ENCODE measurements at regions not wholly inside any gene's neighbourhood (a gene's known extent, or its start where the extent isn't known, plus 50 kb on each side); places are given as distances from the start of the nearest gene placed in this dataset.
"Not testable (repeated sequence)": the region's sequence is repeated elsewhere in the genome, so short reads cannot be mapped to it uniquely, and the experiment has no call there.

- no peak for DNase-seq
Observed at GRCh38 chr18:11458447-11458846, 150.9 kb upstream of the SLC35G4 start.

DNA sequence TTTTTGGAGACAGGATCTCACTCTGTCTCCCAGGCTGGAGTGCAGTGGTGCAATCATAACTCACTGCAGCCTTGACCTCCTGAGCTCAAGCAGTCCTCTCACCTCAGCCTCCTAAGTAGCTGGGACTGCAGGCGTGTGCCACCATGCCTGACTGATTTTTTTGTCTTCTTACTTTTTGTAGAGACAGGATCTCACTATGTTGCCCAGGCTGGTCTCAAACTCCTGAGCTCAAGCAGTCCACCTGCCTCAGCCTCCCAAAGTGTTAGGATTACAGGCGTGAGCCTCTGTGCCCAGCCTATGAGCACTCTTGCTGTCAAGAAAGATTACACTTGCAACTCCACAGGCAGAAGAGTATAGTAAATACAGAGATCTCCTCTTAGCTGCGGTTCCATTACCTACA is 151.5 kb upstream of the SLC35G4 start:
- DNase-seq: not testable (repeated sequence)

- no peak for DNase-seq
Observed at GRCh38 chr18:11454040-11454439, 155.4 kb upstream of the SLC35G4 start.

- not testable (repeated sequence) for DNase-seq
Observed at GRCh38 chr18:11444169-11444568, 165.2 kb upstream of the SLC35G4 start.

GRCh38 chr18:11437046-11437445 is 172.3 kb upstream of the SLC35G4 start:
- DNase-seq: no peak

- DNase-seq: no peak
Observed at GRCh38 chr18:11432360-11432811, 177.0 kb upstream of the SLC35G4 start.

GRCh38 chr18:11429876-11430275 is 179.5 kb upstream of the SLC35G4 start:
- DNase-seq: no peak

- no peak for DNase-seq
Observed at GRCh38 chr18:11425211-11425610, 184.2 kb upstream of the SLC35G4 start.

GRCh38 chr18:11419338-11419737 is 190.1 kb upstream of the SLC35G4 start:
- no peak for DNase-seq

- DNase-seq: peak; percentile 0
Observed at GRCh38 chr18:11412811-11413210, 196.6 kb upstream of the SLC35G4 start.

GRCh38 chr18:11411048-11411447 is 198.3 kb upstream of the SLC35G4 start:
- no peak for DNase-seq

DNA sequence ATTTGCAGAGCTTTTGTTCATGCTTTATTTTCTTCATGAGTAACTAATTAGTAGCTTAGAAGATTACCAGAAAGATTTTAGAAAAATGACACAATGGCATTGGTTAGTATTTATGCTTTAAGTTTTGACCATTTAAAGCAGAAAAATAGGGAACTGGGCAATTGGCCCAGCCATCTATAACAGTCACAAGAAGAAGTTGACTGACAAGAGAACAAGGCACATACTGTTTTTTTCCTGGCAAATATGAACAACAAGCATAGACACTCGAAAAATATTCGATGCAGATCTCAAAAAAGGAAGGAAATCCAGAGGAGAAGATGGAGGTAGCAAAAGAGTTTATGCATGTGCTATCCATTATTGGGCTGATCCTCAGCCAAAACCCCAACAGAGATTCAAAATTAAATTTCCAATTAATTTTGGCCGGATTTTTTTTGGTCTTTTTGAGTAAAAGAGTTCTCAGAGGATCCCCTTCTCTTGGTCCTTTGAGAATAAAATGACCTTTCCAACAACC is 200.8 kb upstream of the SLC35G4 start:
- no peak for DNase-seq

GRCh38 chr18:11407940-11408339 is 201.5 kb upstream of the SLC35G4 start:
- no peak for DNase-seq

- no peak for DNase-seq
Observed at GRCh38 chr18:11405804-11406203, 203.6 kb upstream of the SLC35G4 start.

GRCh38 chr18:11400703-11401102 is 208.7 kb upstream of the SLC35G4 start:
- DNase-seq: no peak

DNA sequence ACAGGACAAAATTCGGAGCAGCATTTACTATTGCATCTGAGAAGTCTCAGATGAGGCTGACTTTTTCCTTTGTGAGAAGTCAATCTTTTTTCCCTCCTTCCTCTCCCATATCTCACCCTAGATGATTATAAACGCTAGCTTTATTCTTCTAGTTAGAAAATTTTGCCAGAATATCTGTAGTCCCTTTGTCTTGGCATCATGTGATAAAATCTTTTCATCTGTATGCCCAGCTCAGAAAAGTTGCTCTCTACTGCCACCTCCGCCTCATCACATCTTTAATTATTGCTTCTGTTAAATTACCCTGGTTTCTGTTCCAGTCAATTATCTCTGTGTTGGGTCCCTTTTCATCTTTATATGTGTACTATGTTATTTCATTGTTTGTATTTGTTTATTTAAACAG is 210.8 kb upstream of the SLC35G4 start:
- DNase-seq: peak; percentile 0

DNA sequence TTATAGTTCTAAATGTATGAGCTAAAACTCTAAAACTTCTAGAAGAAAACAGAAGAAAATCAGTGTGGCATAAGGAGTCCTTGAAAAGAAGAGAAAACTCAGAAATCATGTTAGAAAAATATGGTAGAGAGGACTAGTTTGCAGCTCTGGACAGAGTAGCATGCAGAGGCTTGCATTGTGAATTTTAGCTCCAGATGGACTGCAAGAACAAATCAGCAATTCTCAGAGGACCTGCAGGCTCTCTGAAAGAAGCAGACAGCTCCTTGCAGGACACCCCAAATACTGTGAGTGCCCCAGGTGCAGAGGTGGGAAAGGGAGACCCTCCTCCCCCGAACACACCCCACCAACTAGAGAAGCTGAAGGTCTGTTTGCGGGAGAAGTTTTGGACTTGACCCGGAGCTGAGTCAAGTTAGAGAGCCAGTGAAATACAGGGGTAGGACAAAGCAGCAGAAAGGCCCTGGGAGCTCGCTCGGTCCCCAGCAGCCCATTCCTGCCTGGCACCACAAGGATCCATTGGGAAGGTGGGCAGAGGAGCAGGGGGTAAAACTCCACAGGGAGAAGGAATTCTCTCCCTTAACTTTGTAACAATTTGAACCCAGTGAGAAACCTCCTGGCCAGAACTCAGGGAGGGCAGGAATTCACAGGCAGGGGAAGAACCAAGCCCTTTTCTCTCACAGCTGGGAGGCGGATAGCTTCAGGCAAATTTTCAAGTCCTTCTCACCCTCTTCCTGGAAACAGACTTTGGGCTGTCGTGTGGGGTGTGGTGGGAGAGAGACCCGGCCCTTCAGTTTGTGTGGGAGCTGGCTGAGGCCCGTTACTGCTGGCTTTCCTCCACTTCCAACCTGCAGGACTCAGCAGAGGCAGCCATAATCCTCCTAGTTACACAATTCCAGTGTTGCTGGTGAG is 216.2 kb upstream of the SLC35G4 start:
- DNase-seq: no peak

DNA sequence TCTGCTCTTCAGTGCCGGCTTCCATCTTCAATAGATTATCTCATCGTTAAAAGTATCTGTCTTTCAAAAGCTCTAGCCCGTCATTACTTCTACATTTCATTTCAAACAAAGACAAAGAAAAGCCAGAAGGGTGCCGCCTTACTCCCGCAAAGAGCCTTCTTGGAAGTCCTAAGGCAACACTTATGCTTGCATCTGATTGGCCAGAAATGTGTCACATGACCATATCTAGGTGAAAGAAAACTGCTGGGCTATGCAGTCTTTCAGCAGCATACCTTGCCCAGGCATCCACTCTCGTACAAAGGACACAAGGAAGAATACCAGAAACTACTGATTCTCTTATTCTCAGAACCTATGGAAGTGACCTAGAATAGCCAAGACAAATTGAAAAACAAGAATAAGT is 217.1 kb upstream of the SLC35G4 start:
- DNase-seq: no peak

DNA sequence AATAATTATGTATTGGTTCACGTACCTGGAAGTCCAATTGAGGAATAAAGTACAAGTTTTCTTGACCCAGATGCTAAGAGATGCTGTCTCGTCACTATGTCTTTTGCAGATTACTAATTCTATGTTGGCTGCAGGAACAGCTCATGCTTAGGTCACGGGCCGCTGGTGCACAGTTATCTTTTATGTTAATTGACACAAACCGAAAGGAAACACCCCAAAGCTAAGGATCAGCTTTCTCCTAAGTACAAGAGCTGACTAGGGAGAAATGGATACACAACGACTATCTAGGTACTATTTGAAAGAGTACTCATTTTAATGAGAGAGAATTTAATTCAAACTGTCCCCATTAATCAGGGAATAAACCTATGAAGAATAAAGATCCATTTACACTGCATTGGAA is 217.7 kb upstream of the SLC35G4 start:
- DNase-seq: no peak

DNA sequence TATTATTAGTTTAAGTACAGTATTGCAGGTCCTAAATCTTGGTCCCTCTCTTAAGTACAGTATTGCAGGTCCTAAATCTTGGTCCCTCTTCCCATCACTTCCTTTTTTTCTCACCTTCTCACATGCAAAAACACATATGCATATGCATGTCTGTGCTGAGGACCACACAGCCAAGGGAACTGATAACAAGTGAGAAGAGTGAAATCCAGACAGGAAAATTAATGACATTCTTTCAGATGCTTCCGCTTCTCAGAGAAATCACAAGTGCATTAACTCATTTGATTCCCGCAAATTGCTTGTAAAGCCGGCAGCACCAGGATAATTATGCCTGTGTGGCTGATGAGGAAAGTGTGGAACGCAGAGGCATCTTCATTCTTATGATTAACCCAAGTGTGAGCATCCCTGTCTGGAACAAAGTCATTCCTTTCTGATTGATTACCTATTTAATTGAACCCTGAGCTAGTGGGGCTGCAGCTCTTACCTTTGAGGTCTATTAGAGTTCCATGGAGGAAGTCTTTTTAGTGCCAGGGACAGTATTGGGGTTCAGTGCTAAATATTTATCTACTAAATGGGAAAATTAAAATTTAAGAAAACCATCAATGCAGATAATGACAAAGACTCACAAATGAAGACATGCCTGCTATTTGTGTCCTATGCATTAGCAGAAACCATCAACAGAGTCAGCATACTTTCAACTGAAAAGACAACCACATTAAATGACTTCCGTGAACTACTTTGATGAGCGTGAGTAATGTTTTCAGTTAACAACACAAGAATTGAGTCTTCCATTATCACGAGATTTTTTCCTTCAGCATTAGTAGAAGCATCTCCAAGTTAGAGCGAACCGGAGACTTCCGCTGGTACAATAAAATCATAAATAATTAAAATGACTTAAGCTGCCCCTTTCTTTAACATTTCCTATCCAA is 220.4 kb upstream of the SLC35G4 start:
- no peak for DNase-seq

GRCh38 chr18:11387880-11388279 is 221.5 kb upstream of the SLC35G4 start:
- no peak for DNase-seq

DNA sequence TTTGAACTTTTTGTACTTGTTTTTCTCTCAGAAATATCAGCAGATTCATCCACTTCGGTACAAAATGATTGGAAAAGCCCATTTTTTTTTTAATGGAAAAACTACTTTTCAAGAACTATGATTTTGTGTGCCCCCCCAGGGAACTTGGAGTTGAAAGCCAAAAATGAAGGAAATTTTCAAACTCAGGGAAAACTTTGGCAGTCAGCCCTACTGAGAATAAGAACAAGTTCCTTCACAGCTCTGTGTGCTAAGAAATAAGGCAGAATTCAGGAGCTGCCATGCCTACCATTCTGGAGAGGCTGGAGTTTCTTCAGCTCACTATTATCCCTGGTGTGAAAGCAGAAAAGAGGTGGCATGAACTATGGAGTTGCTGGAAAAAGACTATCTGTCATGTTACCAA is 226.0 kb upstream of the SLC35G4 start:
- DNase-seq: no peak

GRCh38 chr18:11380968-11381367 is 228.4 kb upstream of the SLC35G4 start:
- no peak for DNase-seq

- DNase-seq: no peak
Observed at GRCh38 chr18:11379660-11380059, 229.7 kb upstream of the SLC35G4 start.
